CD14-positive monocyte (primary cell): ENCODE measurements at regions not wholly inside any gene's neighbourhood (a gene's known extent, or its start where the extent isn't known, plus 50 kb on each side); places are given as distances from the start of the nearest gene placed in this dataset.
"Not testable (repeated sequence)": the region's sequence is repeated elsewhere in the genome, so short reads cannot be mapped to it uniquely, and the experiment has no call there.

ENCODE experiments used
- DNase-seq, 3 donors: peaks; one replicate each; pipeline ENCODE4 v3.0.0-alpha.2; 2011 to 2022
- H2AFZ ChIP-seq: 2 replicates; pipeline ENCODE4 v1.6.0; 2012; ENCODE audit warnings: mild to moderate bottlenecking, low read depth, low read length, inconsistent platforms; ENCODE audit not compliant: insufficient read depth, poor library complexity, severe bottlenecking
- H3K27ac ChIP-seq, 2 donors: 1 replicate in 1 of 2; 2 replicates in 1 of 2; pipeline ENCODE4 v1.5.1; 2012 to 2013; ENCODE audit warnings: low read length in 2 of 2, control low read depth in 1 of 2, inconsistent platforms in 1 of 2, low read depth in 1 of 2, mild to moderate bottlenecking in 1 of 2
- H3K27me3 ChIP-seq, 2 donors: one replicate each; pipeline versions ENCODE4 v1.6.0 to v1.6.1; 2011 to 2013; ENCODE audit warnings: low read length in 2 of 2; ENCODE audit not compliant: control insufficient read depth in 2 of 2, insufficient read depth in 2 of 2
- H3K36me3 ChIP-seq, 2 donors: replicated peaks in 1 of 2; 1 replicate in 1 of 2; 2 replicates in 1 of 2; pipeline versions ENCODE4 v1.5.1 to v1.6.1; 2012 to 2013; ENCODE audit warnings: low read length in 2 of 2, control low read depth in 1 of 2, inconsistent platforms in 1 of 2, mild to moderate bottlenecking in 1 of 2; ENCODE audit not compliant: insufficient read depth in 2 of 2, control insufficient read depth in 1 of 2
- H3K4me1 ChIP-seq, 2 donors: 1 replicate in 1 of 2; 2 replicates in 1 of 2; pipeline versions ENCODE4 v1.5.1 to v1.6.1; 2012 to 2013; ENCODE audit warnings: low read length in 2 of 2, control low read depth in 1 of 2, inconsistent platforms in 1 of 2, mild to moderate bottlenecking in 1 of 2, moderate library complexity in 1 of 2; ENCODE audit not compliant: insufficient read depth in 2 of 2, control insufficient read depth in 1 of 2
- H3K4me2 ChIP-seq: replicated peaks from 2 replicates; pipeline ENCODE3; 2012; ENCODE audit warnings: low read length, moderate library complexity, mild to moderate bottlenecking; ENCODE audit not compliant: poor library complexity, severe bottlenecking; ENCODE audit errors: extremely low read depth
- H3K4me3 ChIP-seq, 3 experiments: fragments of 200-600 bp in 1 of 3; sonication (generic) in 1 of 3; replicated peaks in 1 of 3; 1 replicate in 2 of 3; 2 replicates in 1 of 3; pipeline ENCODE4 v1.5.1; 2011 to 2013; ENCODE audit warnings: low read length in 3 of 3, mild to moderate bottlenecking in 3 of 3, control low read depth in 2 of 3, low read depth in 2 of 3, inconsistent platforms in 1 of 3, moderate library complexity in 1 of 3
- H3K79me2 ChIP-seq: 2 replicates; pipeline ENCODE4 v1.6.0; 2012; ENCODE audit warnings: mild to moderate bottlenecking, control low read depth, inconsistent platforms, low read length, moderate library complexity; ENCODE audit not compliant: insufficient read depth
- H3K9ac ChIP-seq: 2 replicates; pipeline ENCODE4 v1.6.0; 2017; ENCODE audit warnings: low read length, mild to moderate bottlenecking; ENCODE audit not compliant: insufficient read depth, poor library complexity, severe bottlenecking
- H3K9me3 ChIP-seq, 2 donors: replicated peaks in 1 of 2; 1 replicate in 1 of 2; 2 replicates in 1 of 2; pipeline versions ENCODE4 v1.5.1 to v1.6.1; 2012 to 2013; ENCODE audit warnings: low read length in 2 of 2, control low read depth in 1 of 2; ENCODE audit not compliant: control insufficient read depth in 1 of 2, insufficient read depth in 1 of 2
- H4K20me1 ChIP-seq: 2 replicates; pipeline ENCODE4 v1.6.0; 2012; ENCODE audit warnings: mild to moderate bottlenecking, low read length, control low read depth, moderate library complexity; ENCODE audit not compliant: insufficient read depth
- H3K27ac Mint-ChIP-seq, 7 donors: one replicate each; pipeline ENCODE4 v1.8.0; 2020; ENCODE audit warnings: mild to moderate bottlenecking in 7 of 7, mixed read lengths in 7 of 7, moderate library complexity in 6 of 7, inconsistent platforms in 2 of 7
- H3K27me3 Mint-ChIP-seq, 3 donors: one replicate each; pipeline ENCODE4 v1.8.0; 2021 to 2022; ENCODE audit warnings: low read depth in 3 of 3, mild to moderate bottlenecking in 3 of 3, mixed read lengths in 3 of 3, moderate library complexity in 3 of 3, inconsistent platforms in 1 of 3
- H3K36me3 Mint-ChIP-seq, 2 donors: one replicate each; pipeline ENCODE4 v1.8.0; 2020; ENCODE audit warnings: mixed read lengths in 2 of 2, inconsistent platforms in 1 of 2, mild to moderate bottlenecking in 1 of 2
- H3K4me1 Mint-ChIP-seq: one replicate; pipeline ENCODE4 v1.8.0; 2020; ENCODE audit warnings: mild to moderate bottlenecking, mixed read lengths
- H3K4me3 Mint-ChIP-seq, 2 donors: one replicate each; pipeline ENCODE4 v1.8.0; 2020; ENCODE audit warnings: mild to moderate bottlenecking in 2 of 2, mixed read lengths in 2 of 2, moderate library complexity in 1 of 2
- H3K9me3 Mint-ChIP-seq, 7 donors: one replicate each; pipeline ENCODE4 v1.8.0; 2020 to 2022; ENCODE audit warnings: mixed read lengths in 7 of 7, mild to moderate bottlenecking in 6 of 7, moderate library complexity in 6 of 7, inconsistent platforms in 2 of 7
- WGBS: methylation state at CpG from one replicate; pipeline ENCODE4 v1.1.5; 2013; ENCODE audit warnings: missing lambda C conversion rate; ENCODE audit not compliant: insufficient coverage; 5-methylcytosine and 5-hydroxymethylcytosine counted together
- intact Hi-C, 2 donors: fragments of 100-400 bp; cut with micrococcal nuclease; formaldehyde crosslinking; loops; one replicate each; pipeline versions ENCODE4 v1.15.0 to v1.15.1; 2023

GRCh38 chr14:105769061-105769730, 242.8 kb downstream of the TMEM121 start:
- WGBS: 95% methylated on average over 16 of the region's 35 CpGs
- H3K9me3 Mint-ChIP-seq, DNase-seq, H3K27me3 ChIP-seq, H3K9me3 ChIP-seq, H3K36me3 Mint-ChIP-seq, intact Hi-C loops, H3K4me1 Mint-ChIP-seq, H3K27ac Mint-ChIP-seq, H4K20me1 ChIP-seq, H3K4me3 Mint-ChIP-seq, H3K79me2 ChIP-seq, H3K36me3 ChIP-seq, H3K4me2 ChIP-seq, H2AFZ ChIP-seq, H3K27ac ChIP-seq, H3K27me3 Mint-ChIP-seq, H3K4me3 ChIP-seq, H3K4me1 ChIP-seq, H3K9ac ChIP-seq: not testable (repeated sequence)

- H3K27me3 Mint-ChIP-seq, H3K9ac ChIP-seq, H3K4me2 ChIP-seq, H3K36me3 ChIP-seq, H4K20me1 ChIP-seq, H3K4me1 Mint-ChIP-seq, H3K79me2 ChIP-seq, H3K4me3 ChIP-seq, H3K9me3 ChIP-seq, H3K27me3 ChIP-seq, DNase-seq, H2AFZ ChIP-seq, intact Hi-C loops, H3K36me3 Mint-ChIP-seq, H3K27ac Mint-ChIP-seq, H3K4me3 Mint-ChIP-seq, H3K4me1 ChIP-seq, H3K27ac ChIP-seq, H3K9me3 Mint-ChIP-seq: not testable (repeated sequence)
- WGBS: 81% methylated on average over 2 of the region's 14 CpGs
Measured at GRCh38 chr14:105770619-105771216, 244.3 kb downstream of the TMEM121 start.

- H3K4me1 Mint-ChIP-seq, H3K9me3 ChIP-seq, H3K27me3 Mint-ChIP-seq, H3K4me3 ChIP-seq, H3K27ac ChIP-seq, DNase-seq, H3K9ac ChIP-seq, H3K27ac Mint-ChIP-seq, H3K4me2 ChIP-seq, H3K27me3 ChIP-seq, H3K36me3 Mint-ChIP-seq, H3K4me1 ChIP-seq, H3K9me3 Mint-ChIP-seq, H3K36me3 ChIP-seq, intact Hi-C loops, H4K20me1 ChIP-seq, H3K4me3 Mint-ChIP-seq, H3K79me2 ChIP-seq, H2AFZ ChIP-seq: not testable (repeated sequence)
- WGBS: 84% methylated on average over 19 of the region's 35 CpGs
Measured at GRCh38 chr14:105771261-105772226, 245.2 kb downstream of the TMEM121 start.

GRCh38 chr14:105772710-105773250, 246.4 kb downstream of the TMEM121 start:
- H3K4me1 Mint-ChIP-seq, H4K20me1 ChIP-seq, H3K4me1 ChIP-seq, H3K4me3 Mint-ChIP-seq, H3K36me3 ChIP-seq, H3K27me3 ChIP-seq, H3K27ac Mint-ChIP-seq, DNase-seq, H3K79me2 ChIP-seq, H3K27me3 Mint-ChIP-seq, H3K9ac ChIP-seq, H3K36me3 Mint-ChIP-seq, intact Hi-C loops, H3K4me2 ChIP-seq, H2AFZ ChIP-seq, H3K27ac ChIP-seq, H3K9me3 ChIP-seq, H3K4me3 ChIP-seq: not testable (repeated sequence)
- WGBS: 89% methylated on average over 9 of the region's 11 CpGs
- peaks cover 6 to 15% (median 8%) of the 10 kb centered on the region in 7 donors for H3K9me3 Mint-ChIP-seq
